CD4-positive, alpha-beta T cell (primary cell): ENCODE measurements at regions not wholly inside any gene's neighbourhood (a gene's known extent, or its start where the extent isn't known, plus 50 kb on each side); places are given as distances from the start of the nearest gene placed in this dataset.

ENCODE experiments used
- ATAC-seq: fragments of 200-7000 bp; cut with Tn5 transposase; one replicate; pipeline ENCODE4 v1.10.0; 2022; ENCODE audit warnings: mild to moderate bottlenecking; ENCODE audit not compliant: poor library complexity
- CTCF ChIA-PET: fragments of 350-600 bp; sonication (Branson Sonifier 250); formaldehyde crosslinking; loops from one replicate; lab custom pipeline; 2021; ENCODE audit warnings: antibody characterized with exemption, inconsistent platforms; lab: Charles Lee
- POLR2A ChIA-PET: fragments of 350-600 bp; sonication (Branson Sonifier 250); formaldehyde crosslinking; loops from one replicate; lab custom pipeline; 2021; ENCODE audit warnings: antibody characterized with exemption, inconsistent platforms; lab: Charles Lee
- DNase-seq, 14 experiments: peaks; one replicate each; pipeline ENCODE4 v3.0.0-alpha.2; 2013 to 2020; ENCODE audit warnings: mixed read lengths in 2 of 14
- H3K27ac ChIP-seq, 2 donors: one replicate each; pipeline versions ENCODE4 v1.5.1 to v1.7.0; 2013; ENCODE audit warnings: low read length in 2 of 2, low read depth in 1 of 2, mild to moderate bottlenecking in 1 of 2
- H3K27me3 ChIP-seq, 2 experiments: 1 replicate in 1 of 2; 2 replicates in 1 of 2; pipeline versions ENCODE4 v1.6.1 to v1.7.0; 2013; ENCODE audit warnings: low read length in 2 of 2, control low read depth in 1 of 2, mild to moderate bottlenecking in 1 of 2, moderate library complexity in 1 of 2; ENCODE audit not compliant: insufficient read depth in 2 of 2, control insufficient read depth in 1 of 2
- H3K36me3 ChIP-seq: one replicate; pipeline ENCODE4 v1.6.1; 2013; ENCODE audit warnings: low read length, control low read depth; ENCODE audit not compliant: insufficient read depth
- H3K4me1 ChIP-seq: one replicate; pipeline ENCODE4 v1.6.1; 2013; ENCODE audit warnings: low read length, control low read depth; ENCODE audit not compliant: insufficient read depth
- H3K4me3 ChIP-seq: one replicate; pipeline ENCODE4 v1.5.1; 2013; ENCODE audit warnings: mild to moderate bottlenecking, low read length, moderate library complexity
- H3K9me3 ChIP-seq, 2 experiments: 1 replicate in 1 of 2; 2 replicates in 1 of 2; pipeline versions ENCODE4 v1.6.1 to v1.7.0; 2013; ENCODE audit warnings: low read length in 2 of 2, mild to moderate bottlenecking in 2 of 2, control low read depth in 1 of 2, moderate library complexity in 1 of 2; ENCODE audit not compliant: control insufficient read depth in 1 of 2, insufficient read depth in 1 of 2
- H3K27ac Mint-ChIP-seq: one replicate; pipeline ENCODE4 v1.8.0; 2020; ENCODE audit warnings: mixed read lengths
- H3K27me3 Mint-ChIP-seq: one replicate; pipeline ENCODE4 v1.8.0; 2021; ENCODE audit warnings: mixed read lengths
- H3K36me3 Mint-ChIP-seq: one replicate; pipeline ENCODE4 v1.8.0; 2021; ENCODE audit warnings: low read depth, mixed read lengths
- H3K4me1 Mint-ChIP-seq: one replicate; pipeline ENCODE4 v1.8.0; 2021; ENCODE audit warnings: low read depth, mixed read lengths
- H3K4me3 Mint-ChIP-seq: one replicate; pipeline ENCODE4 v1.8.0; 2020; ENCODE audit warnings: mild to moderate bottlenecking, mixed read lengths
- H3K9me3 Mint-ChIP-seq: one replicate; pipeline ENCODE4 v1.8.0; 2020; ENCODE audit warnings: mixed read lengths
- CTCF ChIP-seq: fragments of 200-600 bp; IDR thresholded peaks from one replicate; pipeline ENCODE4 v1.8.0; 2022; ENCODE audit warnings: antibody characterized with exemption, mild to moderate bottlenecking
- intact Hi-C, 2 experiments: fragments of 100-400 bp; cut with DNase I in 1 of 2; cut with micrococcal nuclease in 1 of 2; formaldehyde crosslinking; loops; one replicate each; pipeline versions ENCODE4 v1.15.1 to v1.9.0; 2023 to 2025; cut with DNase I, micrococcal nuclease

GRCh38 chr6:94588301-94588700 is 989.0 kb upstream of the MANEA start:
- Mint-ChIP-seq H3K36me3 (no peaks in the 10 kb centered on the region), H3K4me1 (no peaks in the 10 kb centered on the region), H3K9me3 (peaks cover 2% of the 10 kb centered on the region), H3K27ac (no peak overlapping the region), H3K27me3 (no peaks in the 10 kb centered on the region), H3K4me3 (no peak overlapping the region)
- intact Hi-C loops: no loop called here
- H3K4me1 ChIP-seq: no peaks in the 10 kb centered on the region
- no peak overlapping the region for H3K27ac ChIP-seq
- CTCF ChIA-PET: no interaction called here
- POLR2A ChIA-PET: no interaction called here
- peaks cover 0 to 4% of the 10 kb centered on the region in 2 experiments for H3K9me3 ChIP-seq
- no peak for TF ChIP-seq CTCF
- ATAC-seq (no peak), DNase-seq (no peak)
- no peaks in the 10 kb centered on the region for H3K27me3 ChIP-seq
- no peak overlapping the region for H3K4me3 ChIP-seq
- no peaks in the 10 kb centered on the region for H3K36me3 ChIP-seq

GRCh38 chr6:94584211-94584610 is 993.1 kb upstream of the MANEA start:
- Histone ChIP-seq H3K27ac (no peak overlapping the region), H3K9me3 (peaks cover 0 to 4% of the 10 kb centered on the region in 2 experiments), H3K27me3 (no peaks in the 10 kb centered on the region), H3K36me3 (no peaks in the 10 kb centered on the region), H3K4me3 (no peak overlapping the region), H3K4me1 (no peaks in the 10 kb centered on the region)
- TF ChIP-seq CTCF: no peak
- DNase-seq: no peak
- Mint-ChIP-seq H3K9me3 (peaks cover 4% of the 10 kb centered on the region), H3K4me1 (no peaks in the 10 kb centered on the region), H3K27ac (no peak overlapping the region), H3K4me3 (no peak overlapping the region), H3K36me3 (no peaks in the 10 kb centered on the region), H3K27me3 (no peaks in the 10 kb centered on the region)
- POLR2A ChIA-PET: no interaction called here
- intact Hi-C loops: no loop called here
- ATAC-seq: no peak
- CTCF ChIA-PET: no interaction called here

- Mint-ChIP-seq H3K4me1 (no peaks in the 10 kb centered on the region), H3K4me3 (no peak overlapping the region), H3K9me3 (peaks cover 5% of the 10 kb centered on the region), H3K27me3 (no peaks in the 10 kb centered on the region), H3K36me3 (no peaks in the 10 kb centered on the region), H3K27ac (no peak overlapping the region)
- POLR2A ChIA-PET: no interaction called here
- no peak overlapping the region for H3K27ac ChIP-seq
- H3K4me3 ChIP-seq: no peak overlapping the region
- no peaks in the 10 kb centered on the region for H3K27me3 ChIP-seq
- H3K36me3 ChIP-seq: no peaks in the 10 kb centered on the region
- intact Hi-C loops: no loop called here
- no peaks in the 10 kb centered on the region for H3K9me3 ChIP-seq
- TF ChIP-seq CTCF: no peak
- DNase-seq: no peak
- CTCF ChIA-PET: no interaction called here
- ATAC-seq: no peak
- no peaks in the 10 kb centered on the region for H3K4me1 ChIP-seq
Observed at GRCh38 chr6:94570581-94570980, 1006.8 kb upstream of the MANEA start.
